IPS-NIHi7 (cell line): ENCODE measurements at regions not wholly inside any gene's neighbourhood (a gene's known extent, or its start where the extent isn't known, plus 50 kb on each side); places are given as distances from the start of the nearest gene placed in this dataset.
"Not testable (repeated sequence)": the region's sequence is repeated elsewhere in the genome, so short reads cannot be mapped to it uniquely, and the experiment has no call there.

Experiments used
- DNase-seq: peaks from one replicate; pipeline ENCODE4 v3.0.0; 2012; ENCODE audit warnings: mixed read lengths; ENCODE audit errors: extremely low spot score

DNA sequence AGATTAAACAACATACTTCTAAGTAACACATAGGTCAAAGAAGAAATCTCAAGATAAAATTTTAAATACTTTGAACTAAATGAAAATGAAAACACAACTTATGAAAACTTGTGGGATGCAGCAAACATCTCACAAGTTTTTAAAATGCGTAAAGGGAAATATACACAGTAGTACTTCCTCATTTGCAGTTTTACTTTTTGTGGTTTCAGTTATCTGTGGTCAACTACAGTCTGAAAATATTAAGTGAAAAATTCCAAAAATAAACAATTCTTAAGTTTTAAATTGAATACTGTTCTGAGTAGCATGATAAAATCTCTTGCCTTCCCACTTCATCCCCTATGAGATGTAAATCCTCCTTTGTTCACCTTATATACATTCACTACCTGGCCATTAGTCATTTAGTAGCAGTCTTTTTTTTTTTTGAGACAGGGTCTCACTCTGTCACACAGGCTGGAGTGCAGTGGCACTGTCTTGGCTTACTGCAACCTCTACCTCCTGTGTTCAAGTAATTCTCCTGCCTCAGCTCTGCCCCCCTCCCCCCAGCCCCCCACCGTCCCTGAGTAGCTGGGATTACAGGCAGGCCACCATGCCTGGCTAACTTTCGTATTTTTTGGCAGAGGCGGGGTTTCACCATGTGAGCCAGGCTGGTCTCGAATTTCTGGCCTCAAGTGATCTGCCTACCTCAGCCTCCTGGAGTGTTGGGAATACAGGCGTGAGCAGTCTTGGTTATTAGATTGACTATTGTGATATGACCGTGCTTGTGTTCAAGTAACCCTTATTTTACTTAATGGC lies 154.6 kb upstream of the AHI1 start:
- no peak for DNase-seq

DNA sequence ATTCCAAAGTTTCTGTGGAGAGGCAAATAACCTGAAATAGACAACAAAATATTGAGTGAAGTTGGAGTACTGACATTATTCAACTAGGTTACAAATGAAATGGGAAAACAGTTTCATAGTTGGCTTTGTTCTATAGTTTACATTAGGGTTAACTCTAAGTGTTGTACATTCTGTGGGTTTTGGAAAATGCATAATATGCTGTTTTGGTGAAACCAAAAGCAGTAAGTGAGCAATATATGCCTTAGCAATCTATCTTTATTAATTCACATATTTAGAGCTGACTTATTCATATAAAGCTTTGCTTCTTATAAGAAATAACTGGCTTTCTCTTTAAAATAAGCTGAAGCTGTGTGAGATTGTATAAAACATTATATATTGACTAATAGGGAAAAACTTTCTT lies 157.5 kb upstream of the AHI1 start:
- DNase-seq: no peak

DNA sequence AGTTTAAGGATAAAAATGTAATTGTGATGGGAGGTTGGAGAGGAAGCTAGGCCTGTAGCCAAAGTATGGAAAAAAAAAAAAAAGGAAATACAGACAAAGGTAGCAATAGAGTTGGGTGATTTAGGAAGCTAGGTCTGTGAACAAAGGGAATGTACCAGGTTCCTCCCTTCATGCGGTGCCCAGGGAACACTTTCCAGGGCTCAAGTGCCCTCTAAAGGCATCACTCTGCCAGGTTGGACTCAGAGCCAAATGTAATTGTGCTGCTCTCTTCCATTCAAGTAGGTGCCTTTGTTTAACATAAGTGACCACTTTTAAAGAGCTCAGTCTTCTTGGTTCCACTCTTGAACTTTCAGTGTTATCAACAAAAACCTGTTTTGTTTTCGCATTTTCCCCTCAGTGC lies 159.7 kb upstream of the AHI1 start:
- DNase-seq: no peak

DNA sequence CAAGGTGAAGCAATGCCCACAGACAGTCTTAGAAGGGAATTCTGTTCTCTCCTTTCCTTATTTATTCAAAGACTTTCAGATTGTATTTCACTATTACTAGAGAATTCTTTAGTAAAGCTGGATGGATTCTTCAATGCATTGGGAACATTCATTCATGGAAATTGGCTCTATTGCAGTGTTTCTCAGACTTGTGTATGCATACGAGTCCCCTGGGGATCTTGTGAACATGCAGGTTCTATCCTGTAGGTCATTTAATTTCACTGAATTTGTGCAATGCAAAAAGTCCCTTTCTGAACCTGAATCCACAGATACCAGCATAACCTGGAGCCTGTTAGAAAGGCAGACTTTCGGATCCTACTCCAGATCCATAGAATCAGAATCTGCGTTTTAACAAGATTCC lies 160.9 kb upstream of the AHI1 start:
- no peak for DNase-seq

DNA sequence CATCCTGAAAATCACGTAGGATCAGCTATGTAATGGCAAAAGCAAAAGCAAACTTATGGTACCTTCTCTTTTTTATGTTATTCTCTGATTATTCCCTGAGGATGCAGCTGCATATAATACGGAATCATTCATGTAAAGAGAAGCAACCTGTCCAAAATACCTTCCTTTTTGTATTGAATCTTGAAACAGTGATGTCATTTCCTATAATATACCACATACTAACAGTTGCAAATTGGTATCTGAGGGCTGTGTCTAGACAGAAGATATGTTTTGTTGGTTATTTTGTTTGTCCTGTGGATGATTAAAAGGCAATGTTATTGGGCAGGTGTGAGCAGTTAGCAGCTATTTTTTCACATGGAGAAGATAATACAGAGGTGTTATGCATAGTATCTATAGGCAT lies 161.4 kb upstream of the AHI1 start:
- DNase-seq: no peak

DNA sequence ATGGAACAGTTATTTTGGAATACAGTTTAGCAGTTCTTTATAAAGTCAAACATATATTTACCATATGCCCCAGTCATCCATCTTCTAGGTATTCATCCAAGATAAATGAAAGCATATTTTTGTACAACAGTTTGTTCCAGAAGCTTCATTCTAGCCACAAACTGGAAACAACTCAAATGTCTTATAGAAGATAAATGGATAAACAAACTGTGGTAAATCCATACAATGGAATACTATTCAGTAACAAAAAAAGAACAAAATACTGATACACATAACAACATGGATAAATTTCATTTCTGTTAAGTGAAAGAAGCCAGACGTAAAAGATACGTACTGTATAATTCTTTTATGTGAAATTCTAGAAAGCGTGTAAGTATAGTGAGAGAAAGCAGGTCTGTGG lies 167.0 kb upstream of the AHI1 start:
- no peak for DNase-seq

DNA sequence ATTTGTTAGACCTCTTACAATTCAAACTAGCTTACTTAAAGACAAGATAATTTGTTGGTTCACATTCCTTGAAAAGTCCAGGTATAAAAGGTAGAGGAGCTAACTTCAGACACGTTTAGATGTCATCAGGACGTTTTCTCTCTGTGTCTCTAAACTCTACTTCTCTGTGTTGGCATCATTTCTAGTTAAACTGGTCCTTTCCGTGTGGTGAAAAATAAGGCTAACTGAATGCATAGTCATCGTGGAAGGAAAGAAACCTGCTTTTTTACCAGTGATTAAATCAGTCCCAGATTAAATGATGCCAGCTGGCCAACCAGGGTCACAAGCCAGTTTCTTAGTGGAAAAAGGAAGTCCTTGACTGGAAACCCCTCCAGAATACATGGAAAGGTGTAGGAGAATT lies 168.4 kb upstream of the AHI1 start:
- no peak for DNase-seq

DNA sequence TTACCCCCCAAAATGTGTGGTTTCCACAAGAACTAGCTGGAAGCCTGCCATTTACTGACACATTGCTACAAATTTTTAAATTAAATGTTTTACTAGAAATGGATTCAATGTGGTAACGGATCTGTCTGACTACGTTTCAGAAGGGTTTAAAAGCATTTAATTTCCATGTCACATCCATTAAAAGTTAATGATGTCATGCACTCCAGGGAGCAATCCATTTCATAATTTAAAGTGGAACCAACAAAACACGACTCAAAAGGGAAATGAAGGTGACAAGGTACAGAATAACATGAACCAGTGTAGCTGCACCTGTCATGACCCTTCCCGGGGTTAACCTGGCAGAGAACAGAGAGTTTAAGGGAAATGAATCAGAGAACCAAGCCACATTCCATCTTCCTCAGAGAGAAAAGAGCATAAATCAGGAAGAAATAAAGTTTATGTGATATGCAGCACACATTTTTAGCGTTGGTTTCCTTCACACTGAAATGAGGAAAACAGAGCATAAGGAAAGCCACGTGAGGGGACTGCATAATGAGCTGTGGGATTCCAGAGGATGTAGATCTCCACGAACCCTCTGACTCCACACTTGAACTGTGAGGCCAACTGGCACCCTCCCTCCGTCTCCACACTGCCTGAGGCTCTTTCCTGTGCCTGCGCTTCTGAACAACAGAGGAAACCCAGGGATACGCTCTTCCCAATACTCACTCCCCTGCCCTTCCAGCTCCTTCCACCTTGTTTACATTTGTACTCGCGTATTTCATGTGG lies 170.3 kb upstream of the AHI1 start:
- DNase-seq: peak; percentile 45

DNA sequence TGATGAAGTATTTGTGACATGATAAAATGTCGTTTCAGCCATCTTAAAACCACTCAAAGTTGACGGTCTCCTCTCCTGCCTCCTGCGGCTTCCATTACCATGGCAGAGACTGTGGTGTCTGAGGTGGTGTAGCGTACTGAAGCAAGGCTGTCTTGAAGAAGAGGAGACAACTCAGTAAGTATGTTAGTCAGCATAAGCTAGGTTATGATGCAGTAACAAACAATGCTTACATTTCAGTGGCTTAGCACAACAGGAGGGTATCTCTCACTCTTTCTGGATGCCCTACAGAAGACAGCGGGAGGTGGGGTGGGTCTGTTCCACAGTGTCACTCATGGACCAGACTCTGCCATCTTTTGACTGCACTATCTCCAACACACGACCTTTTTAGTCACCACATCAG lies 174.7 kb upstream of the AHI1 start:
- DNase-seq: no peak

DNA sequence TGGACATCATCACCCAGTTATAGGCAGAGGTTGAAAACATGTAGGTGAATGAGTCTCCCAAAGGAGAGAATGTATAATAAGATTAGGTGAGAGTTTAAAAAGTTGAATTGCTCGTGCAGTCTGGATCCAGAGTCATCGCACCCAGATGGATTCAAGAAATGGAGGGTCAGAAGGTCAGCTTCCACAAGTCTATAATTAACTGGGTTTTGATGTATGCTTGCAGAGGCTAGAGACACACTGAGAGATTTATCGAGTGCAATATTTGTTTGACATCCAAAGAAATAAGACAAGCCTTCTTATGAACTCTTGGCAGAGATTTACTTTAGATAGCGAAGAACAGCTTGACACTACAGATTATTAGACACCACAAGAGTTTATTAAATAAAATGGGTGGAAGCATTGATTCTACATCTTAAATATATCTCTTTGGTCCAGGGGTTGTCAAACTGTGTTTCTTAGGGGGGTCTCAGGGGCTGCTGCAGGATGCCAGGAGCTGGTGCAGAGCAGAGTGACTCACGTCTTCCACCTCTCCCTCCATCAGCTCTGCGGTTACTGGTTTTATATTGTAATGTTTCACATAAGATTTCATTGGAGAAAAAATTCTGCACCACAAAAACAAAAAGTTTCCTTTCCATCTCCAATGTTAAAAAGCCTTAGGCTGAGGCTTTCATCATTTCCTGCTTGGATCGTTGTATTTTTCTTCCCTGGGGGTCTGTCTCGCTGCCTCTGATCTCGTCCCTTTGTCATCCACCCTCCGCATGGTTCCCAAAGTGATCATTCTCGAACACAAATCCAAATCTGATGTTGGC lies 176.2 kb upstream of the AHI1 start:
- no peak for DNase-seq

DNA sequence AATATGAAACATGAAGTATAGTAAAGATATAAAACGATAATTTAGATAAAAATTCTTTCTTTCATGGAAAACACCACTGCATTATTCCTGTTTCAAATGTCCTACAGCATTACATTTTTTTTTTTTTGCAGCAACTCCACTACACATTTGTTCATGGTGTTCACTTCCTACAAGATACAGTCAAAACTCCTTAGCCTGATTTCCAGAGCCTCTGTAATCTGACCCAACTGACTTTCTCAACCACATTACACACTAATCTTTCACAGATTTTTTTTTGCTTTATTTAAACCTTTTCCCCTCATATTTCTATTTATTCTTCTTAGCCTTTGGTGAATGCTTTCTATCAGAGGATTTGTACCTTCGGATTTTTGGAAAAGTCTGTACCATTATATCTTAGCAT lies 176.5 kb upstream of the PDE7B start:
- no peak for DNase-seq

DNA sequence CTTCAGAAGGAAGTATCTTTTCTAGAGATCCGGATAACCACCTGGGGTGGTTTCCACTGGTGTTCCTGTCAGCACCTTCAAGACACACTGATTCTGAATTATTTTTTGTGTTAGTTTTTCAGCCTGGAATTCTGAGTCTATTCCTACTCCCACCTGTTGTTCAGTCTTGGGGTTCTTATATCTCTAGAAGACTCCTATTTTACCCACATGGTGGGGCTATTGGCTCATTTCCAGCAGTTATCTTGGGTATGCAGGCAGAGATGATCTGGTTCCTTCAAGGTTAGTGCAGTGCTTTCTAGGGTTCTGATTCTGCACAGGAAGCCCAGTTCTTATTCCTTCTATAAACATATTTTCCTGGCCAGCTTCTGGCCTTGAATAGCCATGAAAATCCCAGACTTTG lies 175.6 kb upstream of the PDE7B start:
- peak; percentile 56 for DNase-seq

DNA sequence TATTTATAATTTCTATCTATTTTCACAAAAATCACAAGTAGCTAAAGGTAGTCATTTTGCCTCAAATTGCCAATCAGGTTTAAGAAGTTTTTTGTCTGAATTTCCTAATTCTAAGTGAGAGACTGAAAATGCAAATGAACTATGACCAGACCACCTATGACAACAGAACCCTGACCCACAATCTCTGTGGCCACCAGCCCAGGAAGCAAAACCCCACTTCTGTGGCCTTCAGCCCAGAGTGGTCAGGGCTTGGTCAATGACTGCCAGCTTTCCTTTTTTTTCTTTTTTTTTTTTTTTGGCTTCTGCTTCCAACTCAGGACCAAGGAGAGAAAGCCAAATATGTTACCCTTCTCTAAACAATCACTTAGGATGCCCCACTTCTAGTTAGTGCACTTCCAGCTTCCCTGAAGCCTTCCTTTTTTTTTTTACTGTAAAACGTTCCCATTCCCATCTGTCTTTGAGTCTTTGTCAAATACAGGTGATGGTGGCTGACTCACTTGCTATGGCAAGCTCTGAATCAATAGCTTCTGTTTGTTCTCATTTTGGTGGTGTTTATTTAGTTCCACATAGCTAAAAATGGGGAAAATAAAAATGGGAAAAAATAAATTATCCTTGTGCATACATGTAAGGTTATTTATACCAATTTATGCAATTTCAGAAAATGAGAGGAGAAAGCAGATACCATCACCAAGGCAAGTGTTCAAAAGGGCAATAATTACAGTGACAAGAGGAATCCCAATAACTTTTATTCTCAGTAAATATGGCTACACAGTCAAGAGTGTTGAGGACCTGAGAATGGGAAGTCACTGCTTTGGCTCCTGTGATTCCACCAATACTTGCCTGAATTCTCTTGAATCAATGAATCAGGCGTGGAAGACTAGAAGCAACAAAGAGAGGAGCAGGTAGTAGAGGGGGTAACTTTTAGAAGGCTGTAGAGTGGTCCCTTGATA lies 170.3 kb upstream of the PDE7B start:
- DNase-seq: no peak

DNA sequence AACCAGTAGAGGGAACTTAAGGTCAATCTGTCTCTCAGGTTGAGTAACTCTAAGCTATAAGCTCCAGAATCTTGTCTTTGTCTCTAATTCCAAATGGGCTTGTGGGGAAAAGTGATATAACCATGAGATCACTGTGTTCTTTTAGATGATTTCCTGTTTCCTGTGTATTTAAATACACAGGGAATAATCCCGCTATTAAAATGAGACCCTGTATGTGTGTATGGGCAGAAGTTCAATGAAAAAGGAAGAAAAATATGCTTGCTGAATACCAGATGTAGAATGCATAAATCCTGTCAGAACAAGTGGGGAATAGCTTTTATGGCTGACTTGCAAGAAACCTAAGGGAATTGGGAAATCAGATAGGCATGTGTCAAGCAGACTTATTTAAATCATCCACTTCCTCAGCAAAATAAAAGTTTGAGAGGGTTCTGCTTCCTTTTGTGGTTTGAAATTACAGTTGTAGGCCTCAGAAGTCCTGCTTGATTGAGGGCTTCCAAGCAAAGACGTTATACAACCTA lies 164.7 kb upstream of the PDE7B start:
- no peak for DNase-seq

DNA sequence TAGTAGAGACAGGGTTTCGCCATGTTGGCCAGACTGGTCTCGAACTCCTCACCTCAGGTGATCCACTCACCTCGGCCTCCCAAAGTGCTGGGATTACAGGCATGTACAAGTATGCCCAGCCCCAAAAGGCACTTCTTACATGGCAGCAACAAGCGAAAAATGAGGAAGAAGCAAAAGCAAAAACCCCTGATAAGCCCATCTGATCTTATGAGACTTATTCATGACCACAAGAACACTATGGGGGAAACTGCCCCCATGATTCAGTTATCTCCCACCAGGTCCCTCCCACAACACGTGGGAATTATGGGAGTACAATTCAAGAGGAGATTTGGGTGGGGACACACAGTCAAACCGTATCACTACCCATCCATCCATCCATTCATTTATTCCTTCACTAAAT lies 163.0 kb upstream of the PDE7B start:
- DNase-seq: not testable (repeated sequence)

DNA sequence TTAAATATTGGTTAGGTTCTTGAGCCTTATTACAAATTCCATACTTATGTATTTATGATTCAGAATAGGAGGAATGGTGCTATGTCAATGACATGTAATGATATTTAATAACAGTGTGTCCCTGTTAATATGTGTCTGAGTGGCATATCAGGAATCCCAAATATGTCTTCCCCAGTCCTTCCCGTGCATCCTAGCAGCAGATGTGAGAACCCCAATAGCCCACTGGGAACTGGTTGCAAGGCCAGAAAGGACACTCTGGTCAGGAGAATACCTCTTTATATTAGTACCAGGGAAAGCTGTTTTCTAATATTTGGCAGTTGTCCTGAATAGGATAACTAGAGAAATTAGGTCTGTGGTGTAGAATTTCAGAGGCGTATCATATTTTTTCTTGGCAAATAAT lies 159.1 kb upstream of the PDE7B start:
- DNase-seq: no peak

DNA sequence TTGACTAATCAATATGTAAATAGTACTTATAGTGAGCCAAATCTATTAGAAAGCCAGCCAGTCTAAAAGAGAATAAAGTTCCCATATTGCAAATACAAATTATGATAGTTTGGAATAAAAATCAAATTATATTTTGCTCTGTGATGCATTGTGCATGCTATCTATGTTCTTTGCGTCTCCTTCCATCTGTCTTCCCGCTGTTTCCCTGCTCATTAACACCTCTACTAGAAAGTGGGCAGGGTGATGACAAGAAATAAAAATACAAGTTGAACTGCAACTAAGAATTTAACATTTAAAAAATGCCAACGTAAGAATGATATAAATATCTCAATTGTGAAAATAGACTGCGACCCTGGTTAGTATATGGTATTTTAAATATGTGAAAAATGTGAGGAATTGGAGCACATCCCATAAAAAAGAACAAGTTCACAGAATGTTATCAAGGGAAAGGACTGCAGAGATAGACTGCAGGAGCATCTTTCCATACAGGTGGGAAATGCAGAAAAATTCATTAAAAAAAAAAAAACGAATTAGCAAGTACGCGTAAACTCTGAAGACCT lies 157.6 kb upstream of the PDE7B start:
- no peak for DNase-seq

DNA sequence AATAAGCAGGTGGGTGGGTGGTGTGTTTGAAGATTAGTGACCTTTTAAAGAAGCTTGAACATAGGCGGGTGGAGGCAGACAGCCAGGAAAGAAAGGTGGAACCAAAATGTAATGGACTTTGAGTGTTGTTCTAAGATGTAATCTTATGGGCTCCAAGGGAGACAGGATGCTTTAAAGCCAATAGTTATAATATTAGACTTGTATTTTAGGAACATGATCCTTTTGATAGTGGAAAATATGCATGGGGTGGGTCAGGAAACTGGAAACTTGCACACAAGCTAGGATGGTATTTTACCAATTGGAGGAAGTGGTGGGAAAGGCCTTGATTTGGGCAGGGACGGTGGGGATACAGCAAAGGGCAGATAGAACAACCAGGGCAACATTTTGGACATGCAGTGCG lies 151.8 kb upstream of the PDE7B start:
- DNase-seq: no peak

DNA sequence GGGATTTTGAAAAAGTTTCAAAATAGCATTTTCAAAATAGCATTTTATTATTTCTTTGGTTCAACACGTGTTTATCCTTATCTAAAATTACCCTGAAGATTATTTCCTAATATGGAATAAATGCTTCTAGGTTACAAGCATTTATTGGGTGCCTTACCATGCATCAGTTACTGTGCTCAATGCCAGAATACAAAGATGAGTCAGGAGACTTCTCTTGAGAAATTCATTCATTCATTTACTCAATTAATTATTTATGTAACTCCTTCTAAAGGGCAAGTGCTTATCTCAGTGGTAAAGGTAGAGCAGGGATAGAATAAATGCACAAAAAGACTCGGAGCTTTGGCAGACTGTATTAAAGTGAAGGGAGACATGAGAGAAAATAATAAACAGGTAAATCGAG lies 150.1 kb upstream of the PDE7B start:
- no peak for DNase-seq

DNA sequence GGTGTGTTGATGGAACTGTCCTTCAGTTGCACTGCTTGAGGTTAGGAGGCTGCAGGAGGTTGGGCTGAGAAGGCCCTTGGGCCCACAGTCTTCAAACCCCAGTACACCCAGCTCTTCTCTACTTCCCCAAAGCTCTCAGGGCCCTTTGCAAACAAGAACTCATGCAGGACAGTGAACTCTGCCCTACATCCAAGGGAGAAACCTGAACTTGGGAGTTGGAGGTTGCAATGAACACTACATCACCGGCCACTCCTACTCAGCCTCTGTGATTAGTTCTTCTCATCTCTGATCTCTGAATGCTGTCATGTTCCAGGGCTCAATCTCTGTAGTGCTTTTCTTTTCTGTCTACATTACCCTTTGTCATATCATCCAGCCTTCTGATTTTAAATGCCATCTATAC lies 148.5 kb upstream of the PDE7B start:
- DNase-seq: no peak

DNA sequence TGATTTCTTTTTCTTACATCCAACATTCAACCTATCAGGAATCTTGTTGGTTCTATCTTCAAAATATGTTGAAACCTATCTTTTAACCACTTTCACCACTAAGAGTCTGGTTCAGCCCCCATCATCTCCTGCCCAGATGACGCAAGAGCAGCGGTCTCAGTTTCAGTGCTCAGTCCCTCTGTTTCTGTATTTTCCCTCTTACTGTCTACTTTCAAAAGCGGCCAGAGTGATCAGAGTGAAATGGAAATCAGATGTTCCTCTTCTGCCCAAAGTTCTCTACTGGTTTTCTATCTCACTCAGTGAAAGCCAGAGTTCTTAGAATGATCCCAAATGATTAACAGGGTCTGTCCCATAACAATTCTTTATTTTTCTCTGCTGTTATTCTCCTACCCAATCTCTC lies 147.9 kb upstream of the PDE7B start:
- DNase-seq: no peak
